Mammary epithelial cell (primary cell): ENCODE measurements at regions not wholly inside any gene's neighbourhood (a gene's known extent, or its start where the extent isn't known, plus 50 kb on each side); places are given as distances from the start of the nearest gene placed in this dataset.

Experiments used
- EZH2 ChIP-seq: IDR thresholded peaks from 2 replicates; pipeline ENCODE4 v1.6.1; 2012; ENCODE audit warnings: low read length, inconsistent platforms, borderline replicate concordance
- TF ChIP-seq, protein P1 (sequence below), 2 donors: IDR thresholded peaks in 1 of 2; conservative IDR thresholded peaks in 1 of 2; 2 replicates each; pipeline ENCODE4 v1.5.1; 2011 to 2012; ENCODE audit warnings: inconsistent platforms in 2 of 2, low read length in 2 of 2, mild to moderate bottlenecking in 2 of 2, control low read depth in 1 of 2, low read depth in 1 of 2; ENCODE audit not compliant: insufficient read depth in 1 of 2; ENCODE audit errors: extremely low read depth in 1 of 2

DNA sequence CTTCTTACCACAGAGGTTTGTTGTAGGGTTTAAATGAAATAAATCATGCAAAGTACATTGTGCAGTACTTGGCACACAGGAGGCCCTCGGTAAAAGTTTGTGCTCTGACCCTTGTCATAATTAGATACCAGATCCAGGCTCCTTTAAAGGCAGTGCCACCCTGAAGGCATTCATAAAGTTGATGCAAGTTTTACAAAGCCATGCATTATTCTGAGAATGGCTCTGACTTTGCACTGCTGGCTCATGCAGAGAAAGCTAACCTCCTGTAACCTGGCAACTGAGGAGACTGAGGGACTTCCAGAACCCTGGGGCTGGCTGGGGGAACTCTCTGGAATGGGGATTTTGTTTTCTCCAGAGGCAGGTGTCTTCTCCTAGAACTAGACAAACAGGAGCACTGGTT, 570.9 kb downstream of the CCSER2 start:
- no peak for TF ChIP-seq EZH2
- TF ChIP-seq, protein P1, sequence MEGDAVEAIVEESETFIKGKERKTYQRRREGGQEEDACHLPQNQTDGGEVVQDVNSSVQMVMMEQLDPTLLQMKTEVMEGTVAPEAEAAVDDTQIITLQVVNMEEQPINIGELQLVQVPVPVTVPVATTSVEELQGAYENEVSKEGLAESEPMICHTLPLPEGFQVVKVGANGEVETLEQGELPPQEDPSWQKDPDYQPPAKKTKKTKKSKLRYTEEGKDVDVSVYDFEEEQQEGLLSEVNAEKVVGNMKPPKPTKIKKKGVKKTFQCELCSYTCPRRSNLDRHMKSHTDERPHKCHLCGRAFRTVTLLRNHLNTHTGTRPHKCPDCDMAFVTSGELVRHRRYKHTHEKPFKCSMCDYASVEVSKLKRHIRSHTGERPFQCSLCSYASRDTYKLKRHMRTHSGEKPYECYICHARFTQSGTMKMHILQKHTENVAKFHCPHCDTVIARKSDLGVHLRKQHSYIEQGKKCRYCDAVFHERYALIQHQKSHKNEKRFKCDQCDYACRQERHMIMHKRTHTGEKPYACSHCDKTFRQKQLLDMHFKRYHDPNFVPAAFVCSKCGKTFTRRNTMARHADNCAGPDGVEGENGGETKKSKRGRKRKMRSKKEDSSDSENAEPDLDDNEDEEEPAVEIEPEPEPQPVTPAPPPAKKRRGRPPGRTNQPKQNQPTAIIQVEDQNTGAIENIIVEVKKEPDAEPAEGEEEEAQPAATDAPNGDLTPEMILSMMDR (conservative IDR thresholded peaks at IDR 0.05 in 1 of 2, IDR thresholded peaks at IDR 0.05 in 1 of 2; ENCODE audit: extremely low read depth in 1 of 2, insufficient read depth in 1 of 2, low read depth in 1 of 2, low read length in 2 of 2) = no peak
